ENCODE measurements at regions not wholly inside any gene's neighbourhood (a gene's known extent, or its start where the extent isn't known, plus 50 kb on each side); places are given as distances from the start of the nearest gene placed in this dataset.

GRCh38 chr2:34368304-34368703, 769.2 kb upstream of the FAM98A start:
- H3K27me3 Mint-ChIP-seq = no peaks in the 10 kb centered on the region
- H3K36me3 Mint-ChIP-seq (ENCODE audit: low read depth) = no peaks in the 10 kb centered on the region
- ChIA-PET CTCF (no interaction called here), POLR2A (no interaction called here)
- no peak for DNase-seq
- H3K9me3 Mint-ChIP-seq = peaks cover 3% of the 10 kb centered on the region
- H3K4me3 Mint-ChIP-seq = no peak overlapping the region
- H3K27ac Mint-ChIP-seq = no peak overlapping the region
- no peaks in the 10 kb centered on the region for H3K4me1 Mint-ChIP-seq

- no peak for DNase-seq
- Mint-ChIP-seq H3K4me1 (no peaks in the 10 kb centered on the region), H3K27me3 (no peaks in the 10 kb centered on the region), H3K4me3 (no peak overlapping the region), H3K9me3 (no peaks in the 10 kb centered on the region), H3K27ac (no peak overlapping the region), H3K36me3 (ENCODE audit: low read depth) (no peaks in the 10 kb centered on the region)
- POLR2A ChIA-PET = no interaction called here
- CTCF ChIA-PET = no interaction called here
Observed at GRCh38 chr2:34365932-34366331, 766.8 kb upstream of the FAM98A start.

- Mint-ChIP-seq H3K27ac (no peak overlapping the region), H3K4me1 (no peaks in the 10 kb centered on the region), H3K9me3 (no peaks in the 10 kb centered on the region), H3K27me3 (no peaks in the 10 kb centered on the region), H3K4me3 (no peak overlapping the region), H3K36me3 (ENCODE audit: low read depth) (no peaks in the 10 kb centered on the region)
- ChIA-PET POLR2A (no interaction called here), CTCF (no interaction called here)
- no peak for DNase-seq
Observed at GRCh38 chr2:34365512-34365911, 766.4 kb upstream of the FAM98A start.

GRCh38 chr2:34353509-34354113, 754.5 kb upstream of the FAM98A start:
- Mint-ChIP-seq H3K27me3 (no peaks in the 10 kb centered on the region), H3K27ac (no peak overlapping the region), H3K9me3 (no peaks in the 10 kb centered on the region), H3K4me1 (no peaks in the 10 kb centered on the region), H3K4me3 (no peak overlapping the region), H3K36me3 (ENCODE audit: low read depth) (no peaks in the 10 kb centered on the region)
- CTCF ChIA-PET = no interaction called here
- DNase-seq = no peak
- POLR2A ChIA-PET = no interaction called here

DNA sequence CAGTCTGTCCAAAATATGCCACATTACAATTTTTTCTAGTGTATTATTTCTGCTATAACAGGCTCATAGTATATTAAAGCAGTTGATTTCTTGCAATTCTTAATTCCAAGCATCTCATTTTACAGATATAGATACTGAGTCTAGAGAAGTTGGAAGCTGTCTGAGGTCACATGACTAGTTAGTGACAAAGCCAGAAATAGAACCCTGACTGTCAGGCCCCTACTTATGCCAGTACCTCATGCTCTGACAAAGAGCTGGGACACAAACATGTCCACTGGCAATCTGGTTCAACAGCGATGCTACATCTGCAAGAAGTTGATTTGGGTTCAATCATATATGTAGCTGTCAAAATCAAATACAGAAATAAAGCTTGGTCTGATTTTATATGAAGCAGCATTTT, 750.4 kb upstream of the FAM98A start:
- no peak for DNase-seq
- Mint-ChIP-seq H3K4me1 (no peaks in the 10 kb centered on the region), H3K27me3 (no peaks in the 10 kb centered on the region), H3K4me3 (no peak overlapping the region), H3K9me3 (peaks cover 2% of the 10 kb centered on the region), H3K27ac (no peak overlapping the region), H3K36me3 (ENCODE audit: low read depth) (no peaks in the 10 kb centered on the region)
- CTCF ChIA-PET = no interaction called here
- POLR2A ChIA-PET = no interaction called here

DNA sequence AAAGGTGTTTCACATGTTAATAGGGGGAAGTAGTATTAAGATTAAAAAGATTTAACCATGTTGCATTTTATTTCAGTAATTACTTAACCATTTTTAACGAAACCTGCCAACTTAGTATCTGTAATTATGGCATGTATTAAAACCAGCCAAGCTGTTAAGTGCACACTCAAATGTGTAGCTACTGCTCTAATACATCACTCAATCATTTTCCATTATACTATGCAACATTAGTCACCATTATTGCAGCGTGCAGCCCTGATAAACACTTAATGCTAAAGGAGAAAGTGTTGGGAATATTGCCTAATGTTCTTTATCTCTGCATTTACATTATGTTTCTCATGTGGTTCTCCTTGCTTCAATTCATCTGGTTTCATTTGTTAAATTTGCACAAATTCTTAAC, 745.9 kb upstream of the FAM98A start:
- Mint-ChIP-seq H3K27ac (no peak overlapping the region), H3K9me3 (peaks cover 2% of the 10 kb centered on the region), H3K36me3 (ENCODE audit: low read depth) (no peaks in the 10 kb centered on the region), H3K27me3 (no peaks in the 10 kb centered on the region), H3K4me1 (no peaks in the 10 kb centered on the region), H3K4me3 (no peak overlapping the region)
- DNase-seq = no peak
- ChIA-PET POLR2A (no interaction called here), CTCF (no interaction called here)

DNA sequence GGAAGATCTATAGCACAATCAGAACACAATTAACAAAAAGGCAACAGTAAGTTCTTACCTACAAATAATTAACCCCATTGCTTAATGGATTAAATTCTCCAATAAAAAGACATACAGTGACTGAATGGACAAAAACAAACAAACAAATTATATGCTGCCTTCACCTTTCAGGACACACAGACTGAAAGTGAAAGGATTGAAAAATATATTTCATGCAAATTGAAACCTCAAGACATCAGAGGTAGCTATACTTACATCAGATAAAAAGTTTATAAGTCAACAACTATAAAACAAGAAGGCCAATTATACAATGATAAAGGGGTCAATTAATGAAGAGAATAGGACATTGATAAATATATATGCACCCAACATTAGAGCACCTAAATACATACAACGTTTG, 741.2 kb upstream of the FAM98A start:
- H3K27ac Mint-ChIP-seq = no peak overlapping the region

DNA sequence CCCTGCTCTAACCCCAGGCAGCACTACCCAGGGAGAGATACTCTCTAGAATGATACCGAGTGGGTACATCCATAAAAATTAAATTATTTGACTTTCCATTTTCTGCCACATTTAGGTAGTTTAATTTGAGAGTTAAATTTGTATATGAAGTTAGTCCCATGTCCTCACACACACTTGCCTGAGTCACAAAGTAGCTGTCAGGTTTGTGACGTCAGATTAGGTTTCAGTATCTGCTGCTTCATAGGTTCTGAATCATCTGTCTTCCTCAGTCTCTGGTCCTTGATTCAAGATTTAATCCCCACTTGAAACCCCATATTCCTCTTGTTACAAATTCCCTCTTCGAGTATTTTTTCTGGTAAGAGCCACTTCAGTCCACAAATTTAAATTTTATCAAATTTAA, 738.6 kb upstream of the FAM98A start:
- CTCF ChIA-PET = no interaction called here
- H3K4me1 Mint-ChIP-seq = no peaks in the 10 kb centered on the region
- DNase-seq = no peak
- no peaks in the 10 kb centered on the region for H3K27me3 Mint-ChIP-seq
- H3K27ac Mint-ChIP-seq = no peak overlapping the region
- H3K9me3 Mint-ChIP-seq = no peaks in the 10 kb centered on the region
- H3K36me3 Mint-ChIP-seq (ENCODE audit: low read depth) = no peaks in the 10 kb centered on the region
- POLR2A ChIA-PET = no interaction called here
- no peak overlapping the region for H3K4me3 Mint-ChIP-seq

More for the DNA sequence above, 741.2 kb upstream of the FAM98A start:
- Mint-ChIP-seq H3K4me3 (no peak overlapping the region), H3K27me3 (no peaks in the 10 kb centered on the region), H3K9me3 (no peaks in the 10 kb centered on the region), H3K36me3 (ENCODE audit: low read depth) (no peaks in the 10 kb centered on the region), H3K4me1 (no peaks in the 10 kb centered on the region)
- POLR2A ChIA-PET = no interaction called here
- CTCF ChIA-PET = no interaction called here
- no peak for DNase-seq

- DNase-seq = no peak
- ChIA-PET POLR2A (no interaction called here), CTCF (interaction anchor here (0.7 kb wide), 1 partner anchor 55 kb away, joined by 4 read pairs; no protein-coding TSS in a partner anchor)
- no peaks in the 10 kb centered on the region for H3K9me3 Mint-ChIP-seq
- H3K27ac Mint-ChIP-seq = no peak overlapping the region
- no peaks in the 10 kb centered on the region for H3K36me3 Mint-ChIP-seq (ENCODE audit: low read depth)
- no peaks in the 10 kb centered on the region for H3K4me1 Mint-ChIP-seq
- H3K4me3 Mint-ChIP-seq = no peak overlapping the region
- H3K27me3 Mint-ChIP-seq = no peaks in the 10 kb centered on the region
Observed at GRCh38 chr2:34332813-34333212, 733.7 kb upstream of the FAM98A start.

DNA sequence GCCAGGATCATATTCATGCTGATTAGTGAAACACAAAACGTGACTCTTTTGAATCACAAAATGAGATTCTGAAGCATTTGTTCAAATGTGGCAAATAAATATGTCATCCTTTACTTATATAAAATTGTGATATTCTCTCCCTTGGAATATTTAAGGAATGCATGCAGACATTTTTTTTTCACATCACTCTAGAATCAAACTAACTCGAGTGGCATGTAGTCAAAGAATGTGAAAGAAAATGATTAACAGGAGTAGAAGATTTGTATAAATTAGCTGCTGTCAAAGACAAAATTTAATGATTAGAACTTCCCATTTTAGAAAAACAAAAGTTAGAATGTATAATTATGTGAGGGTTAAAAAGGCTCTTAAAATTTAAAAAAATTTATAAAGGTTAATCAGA, 721.0 kb upstream of the FAM98A start:
- POLR2A ChIA-PET = no interaction called here

DNA sequence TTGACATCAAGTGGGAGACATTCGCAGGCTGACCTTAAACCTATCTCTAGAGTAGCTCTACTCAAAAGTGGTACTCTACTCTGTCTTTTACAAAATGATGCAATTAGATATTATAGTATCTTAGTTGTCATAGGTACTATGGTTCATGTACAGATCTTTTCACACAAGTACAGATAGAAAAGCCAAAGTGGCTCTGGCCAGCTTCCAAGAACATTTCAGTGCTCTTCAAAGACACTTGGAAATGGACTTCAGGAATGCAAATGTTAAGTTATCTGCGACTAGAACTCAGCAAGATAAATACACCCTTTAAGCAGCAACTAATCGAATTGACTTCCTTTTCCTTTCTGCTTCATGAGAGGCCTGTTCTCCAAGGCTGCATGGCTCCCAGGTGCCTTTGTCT, 718.7 kb upstream of the FAM98A start:
- Mint-ChIP-seq H3K27ac (no peak overlapping the region), H3K27me3 (no peaks in the 10 kb centered on the region), H3K9me3 (peaks cover 1% of the 10 kb centered on the region), H3K4me3 (no peak overlapping the region), H3K4me1 (no peaks in the 10 kb centered on the region), H3K36me3 (ENCODE audit: low read depth) (no peaks in the 10 kb centered on the region)
- ChIA-PET POLR2A (no interaction called here), CTCF (no interaction called here)
- no peak for DNase-seq

More for the DNA sequence above, 721.0 kb upstream of the FAM98A start:
- Mint-ChIP-seq H3K27me3 (no peaks in the 10 kb centered on the region), H3K9me3 (peaks cover 1% of the 10 kb centered on the region), H3K4me3 (no peak overlapping the region), H3K27ac (no peak overlapping the region), H3K36me3 (ENCODE audit: low read depth) (no peaks in the 10 kb centered on the region), H3K4me1 (no peaks in the 10 kb centered on the region)
- CTCF ChIA-PET = no interaction called here
- no peak for DNase-seq

DNA sequence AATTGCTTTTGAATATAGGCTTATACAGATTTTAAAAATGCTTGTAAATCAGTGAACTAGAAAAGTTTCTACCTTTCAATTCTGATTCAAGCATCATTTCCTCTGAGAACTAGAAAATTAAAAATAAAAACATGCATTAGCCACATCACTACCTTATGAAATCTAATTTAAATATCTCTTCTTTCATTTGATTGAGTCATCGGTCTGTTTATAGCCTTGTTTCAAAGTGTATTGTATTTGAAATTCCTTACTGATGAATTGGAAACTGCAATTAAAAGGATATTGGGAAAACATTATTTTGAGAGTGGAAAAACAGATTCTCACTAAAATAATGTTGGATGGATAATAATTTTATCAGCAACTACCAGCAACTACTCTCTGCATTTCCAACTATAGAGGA, 717.7 kb upstream of the FAM98A start:
- no peaks in the 10 kb centered on the region for H3K4me1 Mint-ChIP-seq
- no peaks in the 10 kb centered on the region for H3K27me3 Mint-ChIP-seq
- ChIA-PET POLR2A (no interaction called here), CTCF (no interaction called here)
- peaks cover 4% of the 10 kb centered on the region for H3K9me3 Mint-ChIP-seq
- no peak for DNase-seq
- H3K27ac Mint-ChIP-seq = no peak overlapping the region
- no peaks in the 10 kb centered on the region for H3K36me3 Mint-ChIP-seq (ENCODE audit: low read depth)
- no peak overlapping the region for H3K4me3 Mint-ChIP-seq

GRCh38 chr2:34311816-34312215, 712.7 kb upstream of the FAM98A start:
- no peaks in the 10 kb centered on the region for H3K4me1 Mint-ChIP-seq
- H3K27ac Mint-ChIP-seq = no peak overlapping the region
- CTCF ChIA-PET = no interaction called here
- peaks cover 4% of the 10 kb centered on the region for H3K9me3 Mint-ChIP-seq
- no peak for DNase-seq
- H3K27me3 Mint-ChIP-seq = no peaks in the 10 kb centered on the region
- POLR2A ChIA-PET = no interaction called here
- no peak overlapping the region for H3K4me3 Mint-ChIP-seq
- H3K36me3 Mint-ChIP-seq (ENCODE audit: low read depth) = no peaks in the 10 kb centered on the region

DNA sequence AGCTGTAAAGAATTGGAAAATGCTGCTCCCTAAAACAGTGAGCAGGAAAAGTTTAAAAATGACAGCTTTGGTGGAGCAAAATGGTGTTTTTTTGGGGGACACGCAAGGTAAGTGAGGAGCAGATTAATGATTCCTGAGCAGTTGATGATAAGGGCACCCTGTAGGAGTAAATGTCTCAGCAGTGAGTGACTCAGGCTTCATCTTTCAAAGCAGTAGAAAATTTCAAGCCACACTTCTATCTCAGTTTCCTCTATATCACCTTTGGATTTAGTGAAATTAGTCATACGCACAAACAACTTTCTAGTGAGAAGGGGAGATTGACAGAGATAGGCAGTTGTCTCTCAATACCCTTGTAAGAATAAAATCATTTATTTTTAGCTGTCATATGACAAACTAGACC, 709.0 kb upstream of the FAM98A start:
- Mint-ChIP-seq H3K27me3 (no peaks in the 10 kb centered on the region), H3K9me3 (peaks cover 3% of the 10 kb centered on the region), H3K27ac (no peak overlapping the region), H3K36me3 (ENCODE audit: low read depth) (no peaks in the 10 kb centered on the region), H3K4me3 (no peak overlapping the region), H3K4me1 (no peaks in the 10 kb centered on the region)
- POLR2A ChIA-PET = no interaction called here
- CTCF ChIA-PET = no interaction called here
- DNase-seq = no peak

All from activated CD4-positive, alpha-beta T cell treated with anti-CD3 and anti-CD28 coated beads, Interleukin-2, amount 10 ng/mL, durations not matched to agents 7 days and 5 days (primary cell).